ENCODE measurements at regions not wholly inside any gene's neighbourhood (a gene's known extent, or its start where the extent isn't known, plus 50 kb on each side); places are given as distances from the start of the nearest gene placed in this dataset.

- Histone ChIP-seq H3K36me3 (ENCODE audit: control insufficient read depth in 1 of 2, insufficient read depth in 2 of 2, low read length in 2 of 2) (no peaks in the 10 kb centered on the region), H2AFZ (ENCODE audit: low read depth, low read length, poor library complexity, severe bottlenecking) (no peak overlapping the region), H3K4me1 (ENCODE audit: control insufficient read depth in 1 of 2, insufficient read depth in 2 of 2, low read length in 2 of 2) (no peaks in the 10 kb centered on the region), H3K4me3 (replicated peaks in 1 of 2; ENCODE audit: low read depth in 1 of 2, low read length in 2 of 2) (no peak overlapping the region), H3K4me2 (ENCODE audit: low read length) (no peak overlapping the region), H3K27ac (ENCODE audit: low read depth, low read length) (no peak overlapping the region), H4K20me1 (ENCODE audit: insufficient read depth) (no peaks in the 10 kb centered on the region), H3K27me3 (ENCODE audit: insufficient read depth, low read length) (no peaks in the 10 kb centered on the region), H3K79me2 (ENCODE audit: insufficient read depth, low read length) (no peaks in the 10 kb centered on the region), H3K9me3 (ENCODE audit: control insufficient read depth in 1 of 2, insufficient read depth in 1 of 2, low read depth in 1 of 2, low read length in 2 of 2) (no peaks in the 10 kb centered on the region), H3K9ac (ENCODE audit: low read length) (no peak overlapping the region), H3K9me2 (ENCODE audit: insufficient read depth) (no peaks in the 10 kb centered on the region)
- CTCF ChIA-PET = no interaction called here
- POLR2A ChIA-PET = no interaction called here
- intact Hi-C loops (cut with micrococcal nuclease) = no loop called here
- ATAC-seq (no peak), DNase-seq (ENCODE audit: low read depth, low spot score) (no peak)
- TF ChIP-seq, protein P1, sequence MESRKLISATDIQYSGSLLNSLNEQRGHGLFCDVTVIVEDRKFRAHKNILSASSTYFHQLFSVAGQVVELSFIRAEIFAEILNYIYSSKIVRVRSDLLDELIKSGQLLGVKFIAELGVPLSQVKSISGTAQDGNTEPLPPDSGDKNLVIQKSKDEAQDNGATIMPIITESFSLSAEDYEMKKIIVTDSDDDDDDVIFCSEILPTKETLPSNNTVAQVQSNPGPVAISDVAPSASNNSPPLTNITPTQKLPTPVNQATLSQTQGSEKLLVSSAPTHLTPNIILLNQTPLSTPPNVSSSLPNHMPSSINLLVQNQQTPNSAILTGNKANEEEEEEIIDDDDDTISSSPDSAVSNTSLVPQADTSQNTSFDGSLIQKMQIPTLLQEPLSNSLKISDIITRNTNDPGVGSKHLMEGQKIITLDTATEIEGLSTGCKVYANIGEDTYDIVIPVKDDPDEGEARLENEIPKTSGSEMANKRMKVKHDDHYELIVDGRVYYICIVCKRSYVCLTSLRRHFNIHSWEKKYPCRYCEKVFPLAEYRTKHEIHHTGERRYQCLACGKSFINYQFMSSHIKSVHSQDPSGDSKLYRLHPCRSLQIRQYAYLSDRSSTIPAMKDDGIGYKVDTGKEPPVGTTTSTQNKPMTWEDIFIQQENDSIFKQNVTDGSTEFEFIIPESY (IDR thresholded peaks at IDR 0.05; ENCODE audit: extremely low read depth, insufficient replicate concordance, low read length) = no peak
- TF ChIP-seq POLR2AphosphoS5 (IDR thresholded peaks at IDR 0.05; ENCODE audit: low read depth, low read length) (no peak), RAD21 (IDR thresholded peaks at IDR 0.05; ENCODE audit: low read depth) (no peak), SP1 (IDR thresholded peaks at IDR 0.05; ENCODE audit: low read depth) (no peak), ZFX (IDR thresholded peaks at IDR 0.05) (no peak), SIN3A (IDR thresholded peaks at IDR 0.05; ENCODE audit: low read depth) (no peak), POLR2A (IDR thresholded peaks at IDR 0.05; ENCODE audit: borderline replicate concordance, extremely low read depth, insufficient read depth, insufficient read length) (no peak), CBX3 (IDR thresholded peaks at IDR 0.05; ENCODE audit: low read depth) (no peak), EZH2 (IDR thresholded peaks at IDR 0.05) (no peak), CEBPB (IDR thresholded peaks at IDR 0.05; ENCODE audit: low read depth) (no peak), FOSL1 (IDR thresholded peaks at IDR 0.05; ENCODE audit: low read depth) (no peak)
- TF ChIP-seq, protein P2, sequence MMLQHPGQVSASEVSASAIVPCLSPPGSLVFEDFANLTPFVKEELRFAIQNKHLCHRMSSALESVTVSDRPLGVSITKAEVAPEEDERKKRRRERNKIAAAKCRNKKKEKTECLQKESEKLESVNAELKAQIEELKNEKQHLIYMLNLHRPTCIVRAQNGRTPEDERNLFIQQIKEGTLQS (IDR thresholded peaks at IDR 0.05) = no peak
- TF ChIP-seq, protein P3, sequence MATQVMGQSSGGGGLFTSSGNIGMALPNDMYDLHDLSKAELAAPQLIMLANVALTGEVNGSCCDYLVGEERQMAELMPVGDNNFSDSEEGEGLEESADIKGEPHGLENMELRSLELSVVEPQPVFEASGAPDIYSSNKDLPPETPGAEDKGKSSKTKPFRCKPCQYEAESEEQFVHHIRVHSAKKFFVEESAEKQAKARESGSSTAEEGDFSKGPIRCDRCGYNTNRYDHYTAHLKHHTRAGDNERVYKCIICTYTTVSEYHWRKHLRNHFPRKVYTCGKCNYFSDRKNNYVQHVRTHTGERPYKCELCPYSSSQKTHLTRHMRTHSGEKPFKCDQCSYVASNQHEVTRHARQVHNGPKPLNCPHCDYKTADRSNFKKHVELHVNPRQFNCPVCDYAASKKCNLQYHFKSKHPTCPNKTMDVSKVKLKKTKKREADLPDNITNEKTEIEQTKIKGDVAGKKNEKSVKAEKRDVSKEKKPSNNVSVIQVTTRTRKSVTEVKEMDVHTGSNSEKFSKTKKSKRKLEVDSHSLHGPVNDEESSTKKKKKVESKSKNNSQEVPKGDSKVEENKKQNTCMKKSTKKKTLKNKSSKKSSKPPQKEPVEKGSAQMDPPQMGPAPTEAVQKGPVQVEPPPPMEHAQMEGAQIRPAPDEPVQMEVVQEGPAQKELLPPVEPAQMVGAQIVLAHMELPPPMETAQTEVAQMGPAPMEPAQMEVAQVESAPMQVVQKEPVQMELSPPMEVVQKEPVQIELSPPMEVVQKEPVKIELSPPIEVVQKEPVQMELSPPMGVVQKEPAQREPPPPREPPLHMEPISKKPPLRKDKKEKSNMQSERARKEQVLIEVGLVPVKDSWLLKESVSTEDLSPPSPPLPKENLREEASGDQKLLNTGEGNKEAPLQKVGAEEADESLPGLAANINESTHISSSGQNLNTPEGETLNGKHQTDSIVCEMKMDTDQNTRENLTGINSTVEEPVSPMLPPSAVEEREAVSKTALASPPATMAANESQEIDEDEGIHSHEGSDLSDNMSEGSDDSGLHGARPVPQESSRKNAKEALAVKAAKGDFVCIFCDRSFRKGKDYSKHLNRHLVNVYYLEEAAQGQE (IDR thresholded peaks at IDR 0.05; ENCODE audit: low read depth) = no peak
- RAD21 ChIA-PET (ENCODE audit: low non-redundant PET in 1 of 2, low total read pairs in 2 of 2, uncharacterized antibody in 2 of 2, unreplicated experiment in 2 of 2) = no interaction called here
- no TSS peak for BruUV-seq (replicated peaks)
Observed at GRCh38 chr10:94080108-94080507, 86.4 kb downstream of the PLCE1 start.
